Panc1 (cell line): ENCODE measurements at regions not wholly inside any gene's neighbourhood (a gene's known extent, or its start where the extent isn't known, plus 50 kb on each side); places are given as distances from the start of the nearest gene placed in this dataset.

Experiments
- ATAC-seq: fragments of 200-7000 bp; cut with Tn5 transposase; 2 replicates; pipeline ENCODE4 v1.9.1; 2020; ENCODE audit warnings: mild to moderate bottlenecking, moderate library complexity
- BruUV-seq: library from RNA; stranded (reverse); fragments of 400-500 nt; replicated peaks from 2 replicates; lab custom pipeline; 2021; lab: Mats Ljungman, UMichigan
- CTCF ChIA-PET: fragments of 300-600 bp; sonication (Branson Sonifier 250); formaldehyde crosslinking; loops from one replicate; lab custom pipeline; 2022; ENCODE audit warnings: antibody characterized with exemption; lab: Charles Lee
- POLR2A ChIA-PET: fragments of 300-600 bp; sonication (Branson Sonifier 250); formaldehyde crosslinking; loops from one replicate; lab custom pipeline; 2022; ENCODE audit warnings: antibody characterized with exemption; lab: Charles Lee
- DNase-seq: peaks from one replicate; pipeline ENCODE4 v3.0.0-alpha.2; 2010; ENCODE audit warnings: low read depth, low spot score
- H3K27ac ChIP-seq: 2 replicates; pipeline ENCODE4 v1.5.1; 2011; ENCODE audit warnings: mild to moderate bottlenecking, low read length, inconsistent platforms
- H3K27me3 ChIP-seq: fragments of 200-500 bp; sonication (Bioruptor generic); 2 replicates; pipeline ENCODE4 v1.6.0; 2014; ENCODE audit warnings: low read length, inconsistent platforms; ENCODE audit not compliant: control insufficient read depth, insufficient read depth
- H3K36me3 ChIP-seq: fragments of 200-500 bp; sonication (Bioruptor generic); 2 replicates; pipeline ENCODE4 v1.5.1; 2014; ENCODE audit warnings: inconsistent platforms, mild to moderate bottlenecking, low read length, moderate library complexity; ENCODE audit not compliant: control insufficient read depth, insufficient read depth
- H3K4me1 ChIP-seq: 2 replicates; pipeline ENCODE4 v1.5.1; 2011; ENCODE audit warnings: inconsistent platforms, mild to moderate bottlenecking, low read length, moderate library complexity; ENCODE audit not compliant: control insufficient read depth, insufficient read depth
- H3K4me3 ChIP-seq, 2 experiments: 2 replicates each; pipeline ENCODE4 v1.5.1; 2011 to 2012; ENCODE audit warnings: low read depth in 2 of 2, low read length in 2 of 2, mild to moderate bottlenecking in 2 of 2, inconsistent platforms in 1 of 2, moderate library complexity in 1 of 2
- H3K9me3 ChIP-seq: fragments of 200-500 bp; sonication (Bioruptor generic); 2 replicates; pipeline ENCODE4 v1.5.1; 2014; ENCODE audit warnings: low read depth, mild to moderate bottlenecking, inconsistent platforms, low read length, moderate library complexity; ENCODE audit not compliant: control insufficient read depth, insufficient read depth
- POLR2AphosphoS5 ChIP-seq: IDR thresholded peaks from 2 replicates; pipeline ENCODE4 v1.6.1; 2012; ENCODE audit warnings: mild to moderate bottlenecking, low read depth, low read length, moderate library complexity
- SIN3A ChIP-seq: IDR thresholded peaks from 2 replicates; pipeline ENCODE4 v1.6.1; 2012; ENCODE audit warnings: low read depth, mild to moderate bottlenecking, low read length, moderate library complexity, borderline replicate concordance; ENCODE audit not compliant: insufficient read depth
- TCF7L2 ChIP-seq: IDR thresholded peaks from 2 replicates; pipeline ENCODE4 v1.6.1; 2011; ENCODE audit warnings: mild to moderate bottlenecking, low read depth, low read length, inconsistent platforms
- in situ Hi-C: cut with HindIII; loops from 2 replicates; pipeline ENCODE4 v1.10.0; 2016; ENCODE audit warnings: low sequenced_read_pairs, low pct_unique_long_range_greater_than_20kb
- intact Hi-C: fragments of 100-400 bp; cut with micrococcal nuclease; formaldehyde crosslinking; loops from one replicate; pipeline ENCODE4 v1.10.0; 2022; ENCODE audit not compliant: unreplicated experiment
- TF ChIP-seq, protein P1 (sequence below), 2 experiments: IDR thresholded peaks; 2 replicates each; pipeline ENCODE4 v1.6.1; 2011 to 2012; ENCODE audit warnings: low read depth in 2 of 2, control low read depth in 1 of 2, low read length in 1 of 2, mild to moderate bottlenecking in 1 of 2, moderate library complexity in 1 of 2; ENCODE audit not compliant: insufficient read depth in 1 of 2
- TF ChIP-seq, protein P2 (sequence below): fragments of 450-650 bp; IDR thresholded peaks from 2 replicates; pipeline ENCODE4 v1.5.1; 2017; ENCODE audit warnings: mild to moderate bottlenecking

DNA sequence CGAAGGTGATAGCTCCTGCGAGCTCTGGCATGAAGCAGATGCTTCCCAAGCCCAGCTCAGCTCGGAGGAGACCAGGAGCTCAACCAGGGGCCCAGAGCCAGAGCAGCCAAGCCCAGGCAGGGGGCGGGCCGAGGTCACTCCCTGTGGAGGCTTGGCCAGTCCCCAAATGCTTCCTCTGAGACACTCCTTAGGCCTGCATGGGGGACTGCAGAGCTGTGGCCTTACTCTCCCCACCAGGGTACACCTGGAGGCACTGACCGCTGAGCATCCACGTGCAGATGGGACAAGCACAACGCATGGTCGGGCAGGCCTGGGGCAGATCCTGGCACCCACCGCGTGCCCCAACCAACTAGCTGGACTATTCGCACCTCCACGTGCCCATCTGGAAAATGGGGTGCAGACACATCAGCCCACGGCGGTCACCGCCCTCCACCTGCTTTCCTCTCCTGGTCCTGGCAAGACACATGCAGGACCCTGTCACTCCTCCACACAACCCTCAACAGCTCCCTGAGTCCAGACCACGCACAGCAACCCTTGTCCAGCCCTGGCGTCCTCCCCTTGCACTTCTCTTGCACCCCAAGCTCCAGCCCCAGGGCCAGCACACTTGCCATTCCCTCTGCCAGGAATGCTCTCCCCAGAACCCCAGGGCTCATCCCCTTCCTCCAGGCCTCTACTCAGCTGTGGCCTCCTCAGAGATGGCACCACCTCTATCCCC, 164.7 kb upstream of the IQSEC1 start:
- TF ChIP-seq, protein P1, sequence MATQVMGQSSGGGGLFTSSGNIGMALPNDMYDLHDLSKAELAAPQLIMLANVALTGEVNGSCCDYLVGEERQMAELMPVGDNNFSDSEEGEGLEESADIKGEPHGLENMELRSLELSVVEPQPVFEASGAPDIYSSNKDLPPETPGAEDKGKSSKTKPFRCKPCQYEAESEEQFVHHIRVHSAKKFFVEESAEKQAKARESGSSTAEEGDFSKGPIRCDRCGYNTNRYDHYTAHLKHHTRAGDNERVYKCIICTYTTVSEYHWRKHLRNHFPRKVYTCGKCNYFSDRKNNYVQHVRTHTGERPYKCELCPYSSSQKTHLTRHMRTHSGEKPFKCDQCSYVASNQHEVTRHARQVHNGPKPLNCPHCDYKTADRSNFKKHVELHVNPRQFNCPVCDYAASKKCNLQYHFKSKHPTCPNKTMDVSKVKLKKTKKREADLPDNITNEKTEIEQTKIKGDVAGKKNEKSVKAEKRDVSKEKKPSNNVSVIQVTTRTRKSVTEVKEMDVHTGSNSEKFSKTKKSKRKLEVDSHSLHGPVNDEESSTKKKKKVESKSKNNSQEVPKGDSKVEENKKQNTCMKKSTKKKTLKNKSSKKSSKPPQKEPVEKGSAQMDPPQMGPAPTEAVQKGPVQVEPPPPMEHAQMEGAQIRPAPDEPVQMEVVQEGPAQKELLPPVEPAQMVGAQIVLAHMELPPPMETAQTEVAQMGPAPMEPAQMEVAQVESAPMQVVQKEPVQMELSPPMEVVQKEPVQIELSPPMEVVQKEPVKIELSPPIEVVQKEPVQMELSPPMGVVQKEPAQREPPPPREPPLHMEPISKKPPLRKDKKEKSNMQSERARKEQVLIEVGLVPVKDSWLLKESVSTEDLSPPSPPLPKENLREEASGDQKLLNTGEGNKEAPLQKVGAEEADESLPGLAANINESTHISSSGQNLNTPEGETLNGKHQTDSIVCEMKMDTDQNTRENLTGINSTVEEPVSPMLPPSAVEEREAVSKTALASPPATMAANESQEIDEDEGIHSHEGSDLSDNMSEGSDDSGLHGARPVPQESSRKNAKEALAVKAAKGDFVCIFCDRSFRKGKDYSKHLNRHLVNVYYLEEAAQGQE (IDR thresholded peaks at IDR 0.05; ENCODE audit: insufficient read depth in 1 of 2, low read depth in 2 of 2, low read length in 1 of 2) = no peak
- TF ChIP-seq TCF7L2 (no peak), POLR2AphosphoS5 (no peak), SIN3A (no peak)
- TF ChIP-seq, protein P2, sequence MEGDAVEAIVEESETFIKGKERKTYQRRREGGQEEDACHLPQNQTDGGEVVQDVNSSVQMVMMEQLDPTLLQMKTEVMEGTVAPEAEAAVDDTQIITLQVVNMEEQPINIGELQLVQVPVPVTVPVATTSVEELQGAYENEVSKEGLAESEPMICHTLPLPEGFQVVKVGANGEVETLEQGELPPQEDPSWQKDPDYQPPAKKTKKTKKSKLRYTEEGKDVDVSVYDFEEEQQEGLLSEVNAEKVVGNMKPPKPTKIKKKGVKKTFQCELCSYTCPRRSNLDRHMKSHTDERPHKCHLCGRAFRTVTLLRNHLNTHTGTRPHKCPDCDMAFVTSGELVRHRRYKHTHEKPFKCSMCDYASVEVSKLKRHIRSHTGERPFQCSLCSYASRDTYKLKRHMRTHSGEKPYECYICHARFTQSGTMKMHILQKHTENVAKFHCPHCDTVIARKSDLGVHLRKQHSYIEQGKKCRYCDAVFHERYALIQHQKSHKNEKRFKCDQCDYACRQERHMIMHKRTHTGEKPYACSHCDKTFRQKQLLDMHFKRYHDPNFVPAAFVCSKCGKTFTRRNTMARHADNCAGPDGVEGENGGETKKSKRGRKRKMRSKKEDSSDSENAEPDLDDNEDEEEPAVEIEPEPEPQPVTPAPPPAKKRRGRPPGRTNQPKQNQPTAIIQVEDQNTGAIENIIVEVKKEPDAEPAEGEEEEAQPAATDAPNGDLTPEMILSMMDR = no peak
- Histone ChIP-seq H3K27me3 (no peaks in the 10 kb centered on the region), H3K4me1 (no peaks in the 10 kb centered on the region), H3K27ac (no peak overlapping the region), H3K4me3 (no peak overlapping the region), H3K36me3 (no peaks in the 10 kb centered on the region), H3K9me3 (no peaks in the 10 kb centered on the region)
- ChIA-PET POLR2A (no interaction called here), CTCF (no interaction called here)
- intact Hi-C loops = no loop called here
- BruUV-seq = no TSS peak
- in situ Hi-C loops = no loop called here
- no peak for ATAC-seq
- no peak for DNase-seq

GRCh38 chr3:13236557-13237173, 163.4 kb upstream of the IQSEC1 start:
- in situ Hi-C loops = no loop called here
- BruUV-seq = no TSS peak
- DNase-seq = no peak
- Histone ChIP-seq H3K27ac (no peak overlapping the region), H3K4me3 (no peak overlapping the region), H3K4me1 (no peaks in the 10 kb centered on the region), H3K27me3 (no peaks in the 10 kb centered on the region), H3K36me3 (no peaks in the 10 kb centered on the region), H3K9me3 (no peaks in the 10 kb centered on the region)
- ChIA-PET CTCF (no interaction called here), POLR2A (no interaction called here)
- no peak for TF ChIP-seq SIN3A
- TF ChIP-seq, protein P1 (IDR thresholded peaks at IDR 0.05; ENCODE audit: insufficient read depth in 1 of 2, low read depth in 2 of 2, low read length in 1 of 2) = no peak
- TF ChIP-seq POLR2AphosphoS5 = no peak
- TF ChIP-seq TCF7L2 = no peak
- TF ChIP-seq, protein P2 = no peak
- intact Hi-C loops = no loop called here
- ATAC-seq = no peak
